Loucy (cell line): ENCODE measurements at regions not wholly inside any gene's neighbourhood (a gene's known extent, or its start where the extent isn't known, plus 50 kb on each side); places are given as distances from the start of the nearest gene placed in this dataset.
"Not testable (repeated sequence)": the region's sequence is repeated elsewhere in the genome, so short reads cannot be mapped to it uniquely, and the experiment has no call there.

ENCODE experiments used
- H2AFZ ChIP-seq: fragments of 200-600 bp; sonication (generic); 2 replicates; pipeline ENCODE4 v1.6.0; 2016; ENCODE audit warnings: antibody characterized with exemption, mild to moderate bottlenecking, low read length, moderate library complexity
- H3F3A ChIP-seq: fragments of 200-600 bp; 2 replicates; pipeline ENCODE4 v1.6.0; 2016; ENCODE audit warnings: antibody characterized with exemption, low read depth, mild to moderate bottlenecking
- H3K27me3 ChIP-seq: fragments of 200-600 bp; sonication (generic); 2 replicates; pipeline ENCODE4 v1.6.1; 2014; ENCODE audit warnings: low read length, mild to moderate bottlenecking; ENCODE audit not compliant: insufficient read depth, poor library complexity, severe bottlenecking
- H3K36me3 ChIP-seq: fragments of 200-600 bp; sonication (generic); 2 replicates; pipeline ENCODE4 v1.6.1; 2016; ENCODE audit warnings: low read length; ENCODE audit not compliant: insufficient read depth
- H3K4me1 ChIP-seq: fragments of 200-600 bp; sonication (generic); 2 replicates; pipeline ENCODE4 v1.5.1; 2014; ENCODE audit warnings: low read length, mild to moderate bottlenecking; ENCODE audit not compliant: insufficient read depth, poor library complexity, severe bottlenecking
- H3K4me2 ChIP-seq: fragments of 200-600 bp; sonication (generic); 2 replicates; pipeline ENCODE4 v1.6.0; 2014; ENCODE audit warnings: antibody characterized with exemption, low read length, low read depth, mild to moderate bottlenecking; ENCODE audit not compliant: poor library complexity, severe bottlenecking
- H3K4me3 ChIP-seq: fragments of 200-600 bp; sonication (generic); 2 replicates; pipeline ENCODE4 v1.5.1; 2014; ENCODE audit warnings: low read length, mild to moderate bottlenecking, mixed read lengths; ENCODE audit not compliant: poor library complexity, severe bottlenecking
- H3K79me2 ChIP-seq: fragments of 200-600 bp; sonication (generic); 2 replicates; pipeline ENCODE4 v1.6.1; 2014; ENCODE audit warnings: low read length; ENCODE audit not compliant: insufficient read depth
- H3K9ac ChIP-seq: fragments of 200-600 bp; sonication (generic); 2 replicates; pipeline ENCODE4 v1.6.0; 2014; ENCODE audit warnings: mild to moderate bottlenecking, low read depth, low read length, moderate library complexity; ENCODE audit not compliant: poor library complexity, severe bottlenecking
- H3K9me2 ChIP-seq: fragments of 200-600 bp; sonication (generic); replicated peaks from 2 replicates; pipeline ENCODE4 v1.6.1; 2016; ENCODE audit warnings: low read depth, low read length, mixed read lengths
- H3K9me3 ChIP-seq: fragments of 200-600 bp; sonication (generic); 2 replicates; pipeline ENCODE4 v1.6.1; 2014; ENCODE audit warnings: mild to moderate bottlenecking, antibody characterized with exemption, low read length, low read depth; ENCODE audit not compliant: insufficient read depth
- H4K20me1 ChIP-seq: fragments of 200-600 bp; sonication (generic); 2 replicates; pipeline ENCODE4 v1.6.0; 2014; ENCODE audit warnings: antibody characterized with exemption, low read length, mild to moderate bottlenecking; ENCODE audit not compliant: insufficient read depth, poor library complexity, severe bottlenecking

DNA sequence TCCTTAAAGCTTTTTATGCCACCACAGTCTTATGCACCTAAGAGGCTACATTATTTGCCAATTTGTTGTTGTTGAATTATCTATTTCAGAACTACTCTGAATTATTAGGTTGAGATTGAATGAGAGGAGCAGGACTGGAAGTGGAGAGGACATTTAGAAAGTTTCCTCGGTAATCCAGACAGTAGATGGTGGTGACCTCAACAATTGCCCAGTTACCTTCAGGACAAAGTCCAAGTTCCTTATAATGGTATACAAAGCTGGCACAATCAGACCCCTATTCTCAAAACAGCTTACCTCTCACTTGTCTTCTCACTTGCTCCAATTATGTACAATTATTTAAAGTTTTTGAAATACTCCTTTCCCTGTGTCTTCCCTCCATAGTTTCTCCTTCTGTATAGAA lies 93.3 kb upstream of the NBPF9 start:
- not testable (repeated sequence) for H3F3A ChIP-seq, H3K9me2 ChIP-seq, H3K4me1 ChIP-seq, H4K20me1 ChIP-seq, H3K36me3 ChIP-seq, H3K9me3 ChIP-seq, H2AFZ ChIP-seq, H3K4me2 ChIP-seq, H3K79me2 ChIP-seq, H3K9ac ChIP-seq, H3K4me3 ChIP-seq, H3K27me3 ChIP-seq

DNA sequence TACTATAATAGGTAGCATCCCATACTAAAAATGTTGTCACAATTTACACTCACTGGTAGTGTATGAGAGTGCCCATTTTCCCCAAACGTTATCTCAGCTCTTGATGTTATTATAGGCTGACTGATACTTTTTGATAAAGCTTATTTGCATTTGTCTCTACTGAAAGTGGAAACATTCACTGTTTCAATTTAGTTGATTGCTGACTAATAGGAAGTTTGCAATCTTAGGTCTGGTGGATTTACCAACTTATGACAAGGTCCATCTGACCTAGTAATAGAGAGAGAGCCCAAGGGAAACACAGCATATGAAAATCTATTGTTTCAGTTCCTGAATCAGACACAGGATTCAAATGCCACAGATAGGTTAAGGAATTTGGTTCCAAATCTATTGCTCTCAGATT lies 97.2 kb upstream of the NBPF9 start:
- not testable (repeated sequence) for H3K9me2 ChIP-seq, H3K4me1 ChIP-seq, H3K36me3 ChIP-seq, H3K9me3 ChIP-seq, H3K4me3 ChIP-seq, H3K27me3 ChIP-seq, H2AFZ ChIP-seq, H3F3A ChIP-seq, H3K9ac ChIP-seq, H3K4me2 ChIP-seq, H3K79me2 ChIP-seq, H4K20me1 ChIP-seq

DNA sequence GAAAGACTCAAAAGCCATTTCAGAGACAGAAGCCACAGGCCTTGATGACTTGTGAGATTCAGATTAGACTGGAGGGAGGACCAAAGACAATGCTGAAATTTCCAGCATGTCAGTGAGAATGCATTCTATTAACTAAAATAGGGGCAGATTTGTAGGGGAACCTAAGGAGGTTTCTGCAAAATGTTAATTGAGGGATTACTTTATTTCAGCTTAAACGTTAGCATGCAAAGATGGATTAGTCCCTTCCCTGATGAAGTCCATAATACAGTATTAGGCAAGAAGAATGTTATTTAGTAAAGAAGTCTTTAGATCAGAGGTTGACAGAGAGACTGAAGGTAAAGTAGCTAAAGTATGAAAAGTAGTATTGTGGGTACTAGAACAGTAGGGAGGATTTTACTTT lies 98.9 kb upstream of the NBPF9 start:
- not testable (repeated sequence) for H3K4me3 ChIP-seq, H3K27me3 ChIP-seq, H3K9ac ChIP-seq, H3K79me2 ChIP-seq, H3K4me2 ChIP-seq, H4K20me1 ChIP-seq, H3K36me3 ChIP-seq, H2AFZ ChIP-seq, H3K9me3 ChIP-seq, H3K4me1 ChIP-seq, H3F3A ChIP-seq, H3K9me2 ChIP-seq

DNA sequence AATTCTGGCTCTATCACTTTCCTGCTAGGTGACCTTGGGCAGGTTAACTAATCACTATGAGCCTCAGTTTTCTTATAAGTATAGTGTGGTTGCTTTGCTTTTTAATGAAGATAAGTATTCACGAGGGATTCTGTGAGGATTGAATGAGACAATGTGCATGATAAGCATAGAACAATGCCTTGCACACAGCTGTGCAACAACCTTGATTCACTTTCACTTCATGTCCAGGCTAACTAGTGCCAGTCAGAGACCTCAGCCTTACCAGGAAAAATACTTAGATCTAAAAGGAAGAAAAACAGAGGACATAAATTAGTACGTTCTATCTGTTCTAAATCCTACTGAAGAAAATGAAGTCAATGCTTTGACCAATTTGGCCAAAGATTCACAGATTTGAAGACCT lies 101.0 kb upstream of the NBPF9 start:
- not testable (repeated sequence) for H3K4me1 ChIP-seq, H3K36me3 ChIP-seq, H3K4me3 ChIP-seq, H3K9me3 ChIP-seq, H3F3A ChIP-seq, H3K4me2 ChIP-seq, H3K9ac ChIP-seq, H4K20me1 ChIP-seq, H3K27me3 ChIP-seq, H2AFZ ChIP-seq, H3K9me2 ChIP-seq, H3K79me2 ChIP-seq

DNA sequence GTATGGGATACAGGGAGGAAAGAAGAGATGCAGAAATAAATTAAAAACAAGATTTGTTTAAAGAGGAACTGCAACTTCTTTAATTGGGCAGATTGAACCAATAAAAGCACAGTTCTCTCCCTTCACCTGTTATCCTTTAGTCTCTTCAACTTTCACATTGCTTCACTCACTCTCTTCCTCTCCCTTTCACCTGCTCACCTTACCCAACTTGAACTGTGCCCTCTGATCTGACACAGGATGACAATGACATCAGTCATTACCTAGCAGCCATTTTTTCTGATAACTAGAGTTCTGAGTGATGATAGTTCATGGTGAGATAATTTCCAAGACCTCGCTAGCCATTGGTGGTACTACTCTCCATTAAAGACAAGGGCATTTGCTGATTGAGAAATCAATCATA lies 105.5 kb upstream of the NBPF9 start:
- H3K79me2 ChIP-seq, H4K20me1 ChIP-seq, H3K9me3 ChIP-seq, H3K27me3 ChIP-seq, H3K4me1 ChIP-seq, H3K9me2 ChIP-seq, H3F3A ChIP-seq, H3K4me2 ChIP-seq, H3K9ac ChIP-seq, H2AFZ ChIP-seq, H3K4me3 ChIP-seq, H3K36me3 ChIP-seq: not testable (repeated sequence)

DNA sequence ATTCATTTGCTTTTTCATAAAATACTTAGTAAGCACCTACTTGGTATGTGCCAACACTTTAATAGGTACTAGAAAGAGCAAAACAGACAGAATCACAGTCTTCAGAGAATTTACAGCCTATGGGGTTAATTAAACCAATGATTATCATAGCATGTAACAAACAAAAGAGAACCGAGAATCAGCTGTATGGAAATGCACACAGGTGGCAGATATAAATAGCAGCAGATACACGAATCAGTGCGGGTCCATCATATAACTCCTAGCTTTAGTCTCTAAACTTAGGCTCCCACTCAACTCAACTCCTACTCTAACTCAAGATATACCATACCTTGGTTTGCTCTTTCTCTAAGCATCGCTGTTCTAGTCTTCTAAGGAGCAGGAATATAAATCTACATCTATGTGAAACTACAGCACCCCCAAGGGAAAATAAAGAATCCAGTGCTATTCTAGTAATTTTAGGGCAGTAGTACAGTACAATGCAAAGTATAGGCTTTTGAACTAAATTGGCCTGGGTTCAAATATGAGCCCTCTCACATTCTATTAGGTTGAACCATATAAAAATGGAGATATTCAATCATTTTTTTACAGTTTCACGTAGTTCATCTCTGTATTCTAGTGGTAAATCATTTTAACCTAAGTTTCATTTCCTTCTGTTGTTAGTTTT lies 108.5 kb upstream of the NBPF9 start:
- not testable (repeated sequence) for H3K27me3 ChIP-seq, H3K9me2 ChIP-seq, H2AFZ ChIP-seq, H3K9me3 ChIP-seq, H3K36me3 ChIP-seq, H3K4me1 ChIP-seq, H3K4me2 ChIP-seq, H3K9ac ChIP-seq, H3K79me2 ChIP-seq, H4K20me1 ChIP-seq, H3F3A ChIP-seq, H3K4me3 ChIP-seq

DNA sequence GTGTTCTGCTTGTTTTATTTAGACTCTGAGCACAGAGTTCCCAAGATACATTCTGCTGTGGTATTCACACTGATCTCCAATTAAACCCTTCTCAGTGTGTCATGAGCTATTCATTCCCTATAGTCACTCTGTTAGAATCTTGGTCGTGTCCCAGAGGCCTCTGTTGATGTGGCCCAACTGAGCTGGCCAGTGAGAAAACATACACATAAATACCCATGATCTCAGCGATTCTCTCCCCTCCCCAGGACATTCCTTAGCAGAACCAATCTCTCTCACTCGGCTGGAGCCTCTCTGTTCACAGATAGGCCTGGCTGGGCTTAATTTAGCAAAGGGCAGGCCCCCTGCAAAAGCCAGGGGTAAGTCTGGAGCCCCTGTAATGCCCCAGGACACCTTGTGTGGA lies 109.6 kb upstream of the NBPF9 start:
- not testable (repeated sequence) for H3K4me2 ChIP-seq, H3K27me3 ChIP-seq, H3K4me1 ChIP-seq, H3K9me2 ChIP-seq, H3K36me3 ChIP-seq, H4K20me1 ChIP-seq, H3K79me2 ChIP-seq, H3K9me3 ChIP-seq, H3K9ac ChIP-seq, H3K4me3 ChIP-seq, H2AFZ ChIP-seq, H3F3A ChIP-seq

DNA sequence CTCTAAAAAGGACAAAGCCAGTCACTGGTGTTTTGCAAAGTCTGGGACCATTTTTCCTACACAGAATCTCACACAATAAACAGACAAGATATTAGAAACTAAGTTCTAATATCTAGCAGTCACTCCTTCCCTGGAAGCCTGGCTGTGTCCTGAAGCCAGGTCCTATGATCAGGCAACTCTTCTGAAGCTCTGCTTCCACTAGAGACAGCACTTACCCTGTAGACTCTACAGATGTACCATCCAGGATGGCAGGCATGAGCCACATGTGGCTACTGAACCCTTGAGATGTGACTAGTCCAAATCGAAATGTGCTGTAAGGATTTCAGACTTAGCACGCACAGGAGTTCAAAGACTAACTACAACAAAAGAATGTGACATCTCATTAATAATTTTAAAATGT lies 110.3 kb upstream of the NBPF9 start:
- H3K27me3 ChIP-seq, H3K9me2 ChIP-seq, H4K20me1 ChIP-seq, H3K36me3 ChIP-seq, H3K4me3 ChIP-seq, H3K9me3 ChIP-seq, H3K4me1 ChIP-seq, H3K4me2 ChIP-seq, H3K9ac ChIP-seq, H3K79me2 ChIP-seq, H2AFZ ChIP-seq, H3F3A ChIP-seq: not testable (repeated sequence)
